ENCODE measurements at regions not wholly inside any gene's neighbourhood (a gene's known extent, or its start where the extent isn't known, plus 50 kb on each side); places are given as distances from the start of the nearest gene placed in this dataset.

- POLR2A ChIA-PET: no interaction called here
- TF ChIP-seq, protein P1, sequence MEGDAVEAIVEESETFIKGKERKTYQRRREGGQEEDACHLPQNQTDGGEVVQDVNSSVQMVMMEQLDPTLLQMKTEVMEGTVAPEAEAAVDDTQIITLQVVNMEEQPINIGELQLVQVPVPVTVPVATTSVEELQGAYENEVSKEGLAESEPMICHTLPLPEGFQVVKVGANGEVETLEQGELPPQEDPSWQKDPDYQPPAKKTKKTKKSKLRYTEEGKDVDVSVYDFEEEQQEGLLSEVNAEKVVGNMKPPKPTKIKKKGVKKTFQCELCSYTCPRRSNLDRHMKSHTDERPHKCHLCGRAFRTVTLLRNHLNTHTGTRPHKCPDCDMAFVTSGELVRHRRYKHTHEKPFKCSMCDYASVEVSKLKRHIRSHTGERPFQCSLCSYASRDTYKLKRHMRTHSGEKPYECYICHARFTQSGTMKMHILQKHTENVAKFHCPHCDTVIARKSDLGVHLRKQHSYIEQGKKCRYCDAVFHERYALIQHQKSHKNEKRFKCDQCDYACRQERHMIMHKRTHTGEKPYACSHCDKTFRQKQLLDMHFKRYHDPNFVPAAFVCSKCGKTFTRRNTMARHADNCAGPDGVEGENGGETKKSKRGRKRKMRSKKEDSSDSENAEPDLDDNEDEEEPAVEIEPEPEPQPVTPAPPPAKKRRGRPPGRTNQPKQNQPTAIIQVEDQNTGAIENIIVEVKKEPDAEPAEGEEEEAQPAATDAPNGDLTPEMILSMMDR (IDR thresholded peaks at IDR 0.05; ENCODE audit: low read depth, low read length): no peak
These were observed 746.6 kb downstream of the SLITRK5 start for GRCh38 chr13:88417801-88418200.

DNA sequence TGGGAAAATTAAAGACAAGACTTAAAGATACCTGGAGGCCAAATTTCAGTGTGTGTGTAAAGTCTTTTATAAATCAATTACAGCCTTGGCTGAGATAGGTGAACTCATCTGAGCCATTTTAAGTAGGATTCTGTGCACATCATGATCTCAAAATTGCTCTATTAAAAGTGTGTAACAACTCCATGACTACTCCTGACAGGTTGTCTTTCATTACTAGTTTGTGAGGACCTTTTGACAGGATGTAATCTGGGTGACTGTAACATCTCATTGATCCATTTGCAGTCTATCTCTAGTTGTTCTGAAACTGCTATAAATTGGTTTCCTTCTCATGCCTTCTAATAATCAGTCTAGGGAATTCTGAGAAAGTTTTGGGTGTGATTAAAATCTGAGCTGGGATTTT lies 753.3 kb downstream of the SLITRK5 start:
- Histone ChIP-seq H3K27me3 (ENCODE audit: control insufficient read depth, insufficient read depth, low read length) (no peaks in the 10 kb centered on the region), H3K27ac (ENCODE audit: low read depth, low read length) (no peak overlapping the region), H3K9me3 (ENCODE audit: control insufficient read depth, insufficient read depth, low read length) (peaks cover 8% of the 10 kb centered on the region), H3K4me3 (ENCODE audit: low read depth, low read length) (no peak overlapping the region)
- POLR2A ChIA-PET: no interaction called here
- CTCF ChIA-PET: no interaction called here
- no peak for DNase-seq (ENCODE audit: low read depth, low spot score)
- TF ChIP-seq, protein P1 (IDR thresholded peaks at IDR 0.05; ENCODE audit: low read depth, low read length): no peak

More at GRCh38 chr13:88417801-88418200, 746.6 kb downstream of the SLITRK5 start:
- Histone ChIP-seq H3K27ac (ENCODE audit: low read depth, low read length) (no peak overlapping the region), H3K9me3 (ENCODE audit: control insufficient read depth, insufficient read depth, low read length) (no peaks in the 10 kb centered on the region), H3K27me3 (ENCODE audit: control insufficient read depth, insufficient read depth, low read length) (no peaks in the 10 kb centered on the region), H3K4me3 (ENCODE audit: low read depth, low read length) (no peak overlapping the region)
- no peak for DNase-seq (ENCODE audit: low read depth, low spot score)
- CTCF ChIA-PET: no interaction called here

GRCh38 chr13:88426661-88427060 lies 755.5 kb downstream of the SLITRK5 start:
- Histone ChIP-seq H3K4me3 (ENCODE audit: low read depth, low read length) (no peak overlapping the region), H3K27ac (ENCODE audit: low read depth, low read length) (no peak overlapping the region), H3K9me3 (ENCODE audit: control insufficient read depth, insufficient read depth, low read length) (peaks cover 8% of the 10 kb centered on the region), H3K27me3 (ENCODE audit: control insufficient read depth, insufficient read depth, low read length) (no peaks in the 10 kb centered on the region)
- ChIA-PET CTCF (no interaction called here), POLR2A (no interaction called here)
- TF ChIP-seq, protein P1 (IDR thresholded peaks at IDR 0.05; ENCODE audit: low read depth, low read length): no peak
- no peak for DNase-seq (ENCODE audit: low read depth, low spot score)

GRCh38 chr13:88429862-88430261 lies 758.7 kb downstream of the SLITRK5 start:
- TF ChIP-seq, protein P1 (IDR thresholded peaks at IDR 0.05; ENCODE audit: low read depth, low read length): no peak
- Histone ChIP-seq H3K27ac (ENCODE audit: low read depth, low read length) (no peak overlapping the region), H3K9me3 (ENCODE audit: control insufficient read depth, insufficient read depth, low read length) (peaks cover 6% of the 10 kb centered on the region; the same call in 1 of the 2 replicates), H3K27me3 (ENCODE audit: control insufficient read depth, insufficient read depth, low read length) (no peaks in the 10 kb centered on the region), H3K4me3 (ENCODE audit: low read depth, low read length) (no peak overlapping the region)
- DNase-seq (ENCODE audit: low read depth, low spot score): no peak
- POLR2A ChIA-PET: no interaction called here
- CTCF ChIA-PET: interaction anchor here (1.0 kb wide), 1 partner anchor 20 kb away, joined by 3 read pairs; no protein-coding TSS in a partner anchor

DNA sequence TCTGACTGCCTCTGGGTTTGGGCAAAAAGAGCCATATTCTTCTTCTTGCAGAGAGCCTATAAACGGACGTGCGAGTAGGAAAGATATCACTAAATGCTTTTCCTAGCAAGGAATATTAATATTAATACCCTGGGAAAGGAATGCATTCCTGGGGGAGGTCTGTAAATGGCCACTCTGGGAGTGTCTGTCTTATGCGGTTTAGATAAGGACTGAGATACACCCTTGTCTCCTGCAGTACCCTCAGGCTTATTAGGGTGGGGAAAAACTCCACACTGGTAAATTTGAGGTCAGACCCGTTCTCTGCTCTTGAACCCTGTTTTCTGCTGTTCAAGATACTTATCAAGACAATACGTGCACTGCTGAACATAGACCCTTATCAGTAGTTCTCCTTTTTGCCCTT lies 763.8 kb downstream of the SLITRK5 start:
- no peak overlapping the region for H3K4me3 ChIP-seq (ENCODE audit: low read depth, low read length)
- no peak overlapping the region for H3K27ac ChIP-seq (ENCODE audit: low read depth, low read length)
- ChIA-PET POLR2A (no interaction called here), CTCF (no interaction called here)
- TF ChIP-seq, protein P1 (IDR thresholded peaks at IDR 0.05; ENCODE audit: low read depth, low read length): no peak
- DNase-seq (ENCODE audit: low read depth, low spot score): no peak
- no peaks in the 10 kb centered on the region for H3K27me3 ChIP-seq (ENCODE audit: control insufficient read depth, insufficient read depth, low read length)
- no peaks in the 10 kb centered on the region; the same call in 1 of the 2 replicates for H3K9me3 ChIP-seq (ENCODE audit: control insufficient read depth, insufficient read depth, low read length)

All from AG04450 (cell line).